GM21723 (cell line): ENCODE measurements at regions not wholly inside any gene's neighbourhood (a gene's known extent, or its start where the extent isn't known, plus 50 kb on each side); places are given as distances from the start of the nearest gene placed in this dataset.
"Not testable (repeated sequence)": the region's sequence is repeated elsewhere in the genome, so short reads cannot be mapped to it uniquely, and the experiment has no call there.

Source experiments
- ATAC-seq: cut with Tn5 transposase; IDR thresholded peaks from one replicate; pipeline ENCODE4 v1.9.1; 2021; ENCODE audit warnings: mild to moderate bottlenecking, moderate library complexity; ENCODE audit not compliant: unreplicated experiment

DNA sequence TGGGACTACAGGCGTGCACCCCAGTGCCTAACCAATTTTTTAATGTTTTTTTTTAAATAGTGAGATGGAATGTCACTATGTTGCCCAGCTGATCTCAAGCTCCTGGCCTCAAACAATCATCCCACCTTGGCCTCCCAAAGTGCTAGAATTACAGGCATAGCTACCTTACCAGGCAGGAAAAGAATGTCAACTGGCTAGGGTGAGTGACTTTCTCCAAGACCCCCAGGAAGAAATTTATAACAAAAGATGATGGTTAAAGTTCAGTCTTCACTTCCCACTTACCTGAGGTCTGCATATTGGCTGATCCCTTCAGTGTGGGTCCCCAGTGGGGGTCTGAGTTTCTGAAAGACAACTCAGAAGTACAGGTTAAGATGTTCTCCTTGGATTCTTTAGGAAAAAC, 893.0 kb downstream of the UQCRFS1 start:
- ATAC-seq = no peak

DNA sequence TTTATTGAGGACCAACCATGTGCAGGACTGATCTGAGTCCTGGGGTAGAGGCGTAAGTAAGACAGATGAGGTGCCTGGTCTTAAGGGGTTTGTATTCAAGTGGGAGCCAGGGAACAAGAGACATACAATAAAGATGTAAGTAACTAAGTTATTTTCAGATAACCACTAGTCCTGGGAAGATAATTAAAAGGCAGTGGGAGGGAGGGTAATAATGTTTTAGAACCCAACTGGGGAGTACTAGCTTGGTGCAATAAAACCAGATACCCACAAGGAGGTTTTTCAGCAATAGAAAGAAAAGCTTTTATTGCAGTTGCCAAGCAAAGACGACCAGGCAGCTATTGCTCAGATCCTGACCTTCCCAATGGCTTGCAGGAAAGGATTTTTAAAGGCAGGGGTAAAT, 893.7 kb downstream of the UQCRFS1 start:
- no peak for ATAC-seq

- ATAC-seq = no peak
These were observed 894.3 kb downstream of the UQCRFS1 start for GRCh38 chr19:28318469-28319179.

GRCh38 chr19:28316464-28316863, 896.5 kb downstream of the UQCRFS1 start:
- no peak for ATAC-seq

DNA sequence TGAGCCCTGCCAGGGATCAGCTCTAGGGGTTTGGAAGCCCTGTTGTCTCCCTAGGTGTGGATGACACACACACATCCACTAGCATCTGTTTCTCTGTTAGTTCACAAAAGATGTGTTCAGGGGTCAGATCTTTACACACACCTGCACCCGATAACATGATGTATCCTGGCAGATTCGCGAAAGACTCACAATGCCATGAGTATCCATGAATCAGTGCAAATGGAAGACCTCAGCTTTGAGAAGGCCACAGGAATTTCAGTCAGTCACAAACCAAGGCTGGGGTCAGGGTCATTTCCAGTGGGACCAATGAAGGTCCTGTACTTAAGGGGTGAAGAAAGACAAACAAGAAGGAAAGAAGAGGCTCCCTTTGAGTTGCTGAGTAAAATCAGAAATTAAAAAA, 898.2 kb downstream of the UQCRFS1 start:
- ATAC-seq = no peak

DNA sequence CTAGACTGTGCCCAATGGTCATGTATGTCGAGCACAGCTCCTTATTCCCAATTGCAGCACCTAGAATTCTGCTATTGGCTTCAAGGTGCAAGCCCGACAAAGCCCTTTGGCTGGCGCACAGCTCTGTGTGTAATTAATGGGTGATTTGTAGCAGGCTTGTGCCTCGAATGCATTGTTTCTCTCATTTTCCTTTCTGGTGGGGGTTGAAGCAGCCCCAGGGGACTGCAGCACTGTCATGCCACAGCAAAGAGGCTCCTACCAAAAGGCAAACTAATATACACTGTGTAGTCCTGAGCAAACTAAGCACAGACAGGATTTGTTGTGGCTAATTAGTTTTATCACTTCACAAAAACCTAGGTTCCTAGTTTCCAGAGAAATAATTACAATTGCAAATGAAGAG, 898.7 kb downstream of the UQCRFS1 start:
- no peak for ATAC-seq

DNA sequence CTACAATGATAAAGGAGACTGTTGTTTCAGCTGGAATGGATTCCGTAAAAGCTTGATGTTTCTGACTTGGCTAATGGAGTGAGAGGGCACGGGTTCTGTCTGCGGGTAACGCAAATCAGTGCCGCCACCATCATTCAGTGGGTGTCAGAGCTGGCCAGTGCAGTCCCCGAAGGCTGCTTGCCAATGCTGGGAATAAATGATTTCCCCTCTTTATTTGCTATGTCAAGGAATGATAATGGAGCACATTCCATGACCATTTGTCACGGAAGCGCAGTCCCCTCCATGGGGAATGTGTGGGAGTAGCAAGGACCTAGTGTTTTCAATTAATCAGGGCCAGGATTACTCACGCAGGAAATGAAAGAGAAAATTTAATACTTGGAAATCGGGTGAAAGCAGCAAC, 899.3 kb downstream of the UQCRFS1 start:
- no peak for ATAC-seq

GRCh38 chr19:28312269-28312668, 900.7 kb downstream of the UQCRFS1 start:
- no peak for ATAC-seq

GRCh38 chr19:28310829-28311228, 902.1 kb downstream of the UQCRFS1 start:
- ATAC-seq = not testable (repeated sequence)

- ATAC-seq = no peak
These were observed 903.9 kb downstream of the UQCRFS1 start for GRCh38 chr19:28309070-28309469.

- ATAC-seq = no peak
These were observed 905.0 kb downstream of the UQCRFS1 start for GRCh38 chr19:28307963-28308362.

GRCh38 chr19:28307487-28307886, 905.5 kb downstream of the UQCRFS1 start:
- no peak for ATAC-seq

DNA sequence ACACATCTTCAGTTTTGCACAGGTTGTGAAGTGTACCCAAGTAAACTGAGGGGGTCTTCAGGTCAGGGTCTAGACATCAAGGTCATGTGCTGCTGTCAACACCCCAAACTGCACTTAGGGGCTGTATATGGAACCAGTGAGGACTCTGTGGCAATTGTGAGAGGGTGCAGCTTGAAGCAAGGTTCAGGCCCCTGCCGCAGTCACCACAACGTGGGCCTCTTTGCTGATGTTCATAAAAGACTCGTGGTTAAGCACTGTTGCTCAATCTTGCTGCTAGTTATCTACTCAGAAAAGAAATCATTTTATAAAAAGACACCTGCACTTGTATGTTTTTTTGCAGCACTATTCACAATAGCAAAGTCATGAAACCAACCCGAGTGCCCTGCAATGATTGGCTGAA, 907.4 kb downstream of the UQCRFS1 start:
- ATAC-seq = no peak

DNA sequence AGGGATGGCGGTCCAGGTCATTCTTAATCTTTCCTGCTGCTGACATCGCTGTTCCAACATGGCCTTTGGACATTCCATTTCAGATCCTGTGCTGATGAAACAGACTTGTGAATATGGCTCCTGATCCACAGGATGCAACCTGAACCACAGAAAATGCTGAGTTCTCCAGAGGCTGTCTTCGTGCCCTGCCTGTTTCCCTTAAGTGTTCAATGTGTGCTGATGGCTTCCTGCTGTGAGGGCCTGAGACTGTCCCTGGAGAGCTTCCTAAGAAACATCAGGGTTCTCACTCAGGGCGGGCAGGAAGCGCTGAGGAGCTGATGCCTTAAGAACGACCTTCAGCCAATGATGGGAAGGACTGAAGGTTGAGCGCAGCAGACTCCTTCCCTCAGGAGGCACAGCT, 909.4 kb downstream of the UQCRFS1 start:
- ATAC-seq = no peak

- no peak for ATAC-seq
These were observed 911.0 kb downstream of the UQCRFS1 start for GRCh38 chr19:28301961-28302360.

DNA sequence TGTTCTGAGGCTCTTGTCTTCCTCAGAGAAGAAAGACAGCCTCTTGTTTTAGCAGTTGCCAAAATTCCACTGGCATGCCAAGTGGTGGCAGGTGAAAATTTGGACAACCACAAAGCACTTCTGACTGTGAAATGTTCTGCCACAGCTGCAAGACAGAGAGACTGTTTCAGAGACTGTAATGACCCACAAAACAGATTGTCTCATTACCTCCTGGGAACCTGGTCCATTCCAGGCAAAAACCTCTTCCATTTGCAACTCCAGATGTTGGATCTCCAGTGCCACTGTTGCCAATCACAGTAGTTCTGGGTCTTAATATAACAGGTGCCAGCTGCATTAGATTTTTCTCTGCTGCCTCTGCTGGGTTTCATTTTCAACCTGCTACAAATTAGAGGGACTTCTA, 911.5 kb downstream of the UQCRFS1 start:
- ATAC-seq = no peak

DNA sequence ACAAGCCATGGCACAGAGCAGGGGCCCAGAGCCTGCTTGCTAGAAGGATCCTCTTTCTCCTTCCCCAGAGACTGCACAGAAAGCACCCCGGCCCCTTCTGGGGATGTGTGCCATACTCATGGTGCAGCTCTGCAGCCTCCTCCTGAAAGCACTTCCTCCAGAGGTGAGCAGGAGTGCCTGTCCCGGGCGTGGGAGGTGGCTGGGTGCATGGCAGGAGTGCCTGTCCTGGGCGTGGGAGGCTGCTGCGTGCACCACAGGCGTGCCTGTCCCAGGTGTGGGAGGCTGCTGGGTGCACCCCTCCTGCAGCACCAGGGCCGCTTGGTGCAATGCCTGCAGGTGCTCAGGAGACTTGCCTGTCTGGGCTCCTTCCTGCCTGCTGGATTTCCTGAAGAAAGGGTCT, 913.3 kb downstream of the UQCRFS1 start:
- ATAC-seq = no peak

GRCh38 chr19:28297586-28298157, 915.3 kb downstream of the UQCRFS1 start:
- ATAC-seq = no peak

- ATAC-seq = no peak
These were observed 915.9 kb downstream of the UQCRFS1 start for GRCh38 chr19:28297036-28297435.

DNA sequence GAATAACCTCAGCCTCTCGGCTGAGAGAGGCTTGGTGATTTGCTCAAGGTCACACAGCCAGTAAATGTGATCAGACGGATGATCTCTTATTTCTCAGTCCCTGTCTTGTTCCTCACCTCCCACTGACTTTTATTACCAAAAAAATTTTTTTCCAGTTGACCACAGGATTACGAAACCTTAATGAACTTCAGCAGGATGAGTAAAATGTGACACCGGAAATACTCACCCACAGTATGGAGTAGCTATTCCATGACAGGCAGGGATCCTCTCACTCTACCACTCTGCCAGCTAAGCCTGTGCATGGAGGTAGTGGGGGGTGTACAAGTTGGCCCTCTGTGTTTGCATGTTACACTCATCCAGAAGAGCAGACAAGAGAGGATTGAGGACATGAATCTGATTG, 916.4 kb downstream of the UQCRFS1 start:
- ATAC-seq = no peak

DNA sequence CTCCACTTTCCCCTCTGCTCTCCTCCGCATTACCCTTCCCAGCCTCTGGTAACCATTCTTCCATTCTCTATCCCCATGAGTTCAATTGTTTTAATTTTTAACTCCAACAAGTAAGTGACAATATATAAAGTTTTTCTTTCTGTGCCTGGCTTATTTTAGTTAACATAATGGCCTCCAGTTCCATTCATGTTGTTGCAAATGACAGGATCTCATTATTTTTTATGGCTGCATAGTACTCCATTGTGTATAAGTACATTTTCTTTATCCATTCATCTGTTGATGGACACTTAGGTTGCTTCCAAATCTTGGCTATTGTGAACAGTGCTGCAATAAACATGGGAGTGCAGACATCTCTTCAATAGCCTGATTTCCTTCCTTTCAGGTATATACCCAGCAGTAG, 918.0 kb downstream of the UQCRFS1 start:
- not testable (repeated sequence) for ATAC-seq

GRCh38 chr19:28294395-28294794, 918.6 kb downstream of the UQCRFS1 start:
- no peak for ATAC-seq

- ATAC-seq = no peak
These were observed 919.3 kb downstream of the UQCRFS1 start for GRCh38 chr19:28293685-28294084.
